ACC112 (cell line): ENCODE measurements at regions not wholly inside any gene's neighbourhood (a gene's known extent, or its start where the extent isn't known, plus 50 kb on each side); places are given as distances from the start of the nearest gene placed in this dataset.

Experiments
- H2AFZ ChIP-seq: fragments of 200-600 bp; sonication (generic); one replicate; pipeline ENCODE4 v1.6.0; 2017; ENCODE audit warnings: antibody characterized with exemption, low read length; ENCODE audit not compliant: unreplicated experiment
- H3K27ac ChIP-seq: fragments of 200-600 bp; sonication (generic); 2 replicates; pipeline ENCODE4 v1.5.1; 2014; ENCODE audit warnings: low read depth, mild to moderate bottlenecking, antibody characterized with exemption, low read length, moderate library complexity
- H3K27me3 ChIP-seq: fragments of 200-600 bp; sonication (generic); 2 replicates; pipeline ENCODE4 v1.6.1; 2014; ENCODE audit warnings: mild to moderate bottlenecking, antibody characterized with exemption, low read length, moderate library complexity, mixed read lengths; ENCODE audit not compliant: insufficient read depth
- H3K36me3 ChIP-seq: fragments of 200-600 bp; sonication (generic); 2 replicates; pipeline ENCODE4 v1.6.1; 2016; ENCODE audit warnings: mild to moderate bottlenecking, antibody characterized with exemption, low read length, moderate library complexity, mixed read lengths; ENCODE audit not compliant: insufficient read depth
- H3K4me1 ChIP-seq: fragments of 200-600 bp; sonication (generic); one replicate; pipeline ENCODE4 v1.6.1; 2016; ENCODE audit warnings: low read length, mixed read lengths; ENCODE audit not compliant: insufficient read depth, unreplicated experiment, control insufficient read depth
- H3K4me3 ChIP-seq: fragments of 200-600 bp; sonication (generic); 2 replicates; pipeline ENCODE4 v1.5.1; 2014; ENCODE audit warnings: mild to moderate bottlenecking, low read depth, low read length
- H3K79me2 ChIP-seq: fragments of 200-600 bp; sonication (generic); one replicate; pipeline ENCODE4 v1.6.0; 2016; ENCODE audit warnings: low read length; ENCODE audit not compliant: control insufficient read depth, unreplicated experiment, insufficient read depth

- no peaks in the 10 kb centered on the region for H3K36me3 ChIP-seq
- H2AFZ ChIP-seq = no peak overlapping the region
- no peaks in the 10 kb centered on the region for H3K4me1 ChIP-seq
- peaks cover 9% of the 10 kb centered on the region for H3K27me3 ChIP-seq
- H3K27ac ChIP-seq = no peak overlapping the region
- no peak overlapping the region for H3K4me3 ChIP-seq
- no peaks in the 10 kb centered on the region for H3K79me2 ChIP-seq
Observed at GRCh38 chr11:15615398-15616096, 500.8 kb downstream of the INSC start.

- Histone ChIP-seq H3K36me3 (no peaks in the 10 kb centered on the region), H3K4me1 (no peaks in the 10 kb centered on the region), H3K27me3 (peaks cover 13% of the 10 kb centered on the region), H3K4me3 (no peak overlapping the region), H3K27ac (no peak overlapping the region), H3K79me2 (no peaks in the 10 kb centered on the region), H2AFZ (no peak overlapping the region)
Observed at GRCh38 chr11:15616130-15617105, 501.7 kb downstream of the INSC start.

- Histone ChIP-seq H3K36me3 (no peaks in the 10 kb centered on the region), H3K79me2 (no peaks in the 10 kb centered on the region), H3K4me1 (no peaks in the 10 kb centered on the region), H3K4me3 (no peak overlapping the region), H3K27ac (no peak overlapping the region), H3K27me3 (peaks cover 21% of the 10 kb centered on the region), H2AFZ (no peak overlapping the region)
Observed at GRCh38 chr11:15617126-15617525, 502.4 kb downstream of the INSC start.

GRCh38 chr11:15618583-15619032 lies 503.9 kb downstream of the INSC start:
- H3K27ac ChIP-seq = no peak overlapping the region

GRCh38 chr11:15621565-15621964 lies 506.8 kb downstream of the INSC start:
- H3K79me2 ChIP-seq = no peaks in the 10 kb centered on the region
- no peak overlapping the region for H3K27ac ChIP-seq
- no peak overlapping the region for H2AFZ ChIP-seq
- no peaks in the 10 kb centered on the region for H3K4me1 ChIP-seq
- H3K27me3 ChIP-seq = peaks cover 27% of the 10 kb centered on the region
- no peak overlapping the region for H3K4me3 ChIP-seq
- H3K36me3 ChIP-seq = no peaks in the 10 kb centered on the region

More at GRCh38 chr11:15618583-15619032, 503.9 kb downstream of the INSC start:
- Histone ChIP-seq H3K27me3 (peaks cover 27% of the 10 kb centered on the region), H3K4me1 (no peaks in the 10 kb centered on the region), H3K4me3 (no peak overlapping the region), H3K36me3 (no peaks in the 10 kb centered on the region), H3K79me2 (no peaks in the 10 kb centered on the region), H2AFZ (no peak overlapping the region)

GRCh38 chr11:15622231-15622890 lies 507.6 kb downstream of the INSC start:
- no peak overlapping the region for H2AFZ ChIP-seq
- H3K27ac ChIP-seq = no peak overlapping the region
- no peaks in the 10 kb centered on the region for H3K79me2 ChIP-seq
- H3K27me3 ChIP-seq = peaks cover 27% of the 10 kb centered on the region
- no peaks in the 10 kb centered on the region for H3K36me3 ChIP-seq
- H3K4me3 ChIP-seq = no peak overlapping the region
- H3K4me1 ChIP-seq = no peaks in the 10 kb centered on the region

GRCh38 chr11:15624701-15625100 lies 510.0 kb downstream of the INSC start:
- Histone ChIP-seq H3K27ac (no peak overlapping the region), H3K4me3 (no peak overlapping the region), H3K36me3 (no peaks in the 10 kb centered on the region), H3K27me3 (peaks cover 30% of the 10 kb centered on the region), H3K4me1 (no peaks in the 10 kb centered on the region), H2AFZ (no peak overlapping the region), H3K79me2 (no peaks in the 10 kb centered on the region)

GRCh38 chr11:15625691-15626090 lies 511.0 kb downstream of the INSC start:
- Histone ChIP-seq H3K4me1 (no peaks in the 10 kb centered on the region), H3K36me3 (no peaks in the 10 kb centered on the region), H3K27ac (no peak overlapping the region), H3K4me3 (no peak overlapping the region), H2AFZ (no peak overlapping the region), H3K27me3 (peaks cover 30% of the 10 kb centered on the region), H3K79me2 (no peaks in the 10 kb centered on the region)

- no peaks in the 10 kb centered on the region for H3K4me1 ChIP-seq
- no peaks in the 10 kb centered on the region for H3K79me2 ChIP-seq
- H3K27me3 ChIP-seq = peaks cover 25% of the 10 kb centered on the region; the same call in 1 of the 2 replicates
- H3K4me3 ChIP-seq = no peak overlapping the region
- no peak overlapping the region for H3K27ac ChIP-seq
- no peaks in the 10 kb centered on the region for H3K36me3 ChIP-seq
- H2AFZ ChIP-seq = no peak overlapping the region
Observed at GRCh38 chr11:15627560-15627959, 512.8 kb downstream of the INSC start.

- no peak overlapping the region for H3K27ac ChIP-seq
- H3K79me2 ChIP-seq = no peaks in the 10 kb centered on the region
- no peaks in the 10 kb centered on the region for H3K4me1 ChIP-seq
- H3K27me3 ChIP-seq = peaks cover 34% of the 10 kb centered on the region; the same call in 1 of the 2 replicates
- H2AFZ ChIP-seq = no peak overlapping the region
- no peak overlapping the region for H3K4me3 ChIP-seq
- no peaks in the 10 kb centered on the region for H3K36me3 ChIP-seq
Observed at GRCh38 chr11:15629690-15630321, 515.1 kb downstream of the INSC start.
